Cerebellar nuclear complex (tissue), 1 donor: ENCODE measurements at regions not wholly inside any gene's neighbourhood (a gene's known extent, or its start where the extent isn't known, plus 50 kb on each side); places are given as distances from the start of the nearest gene placed in this dataset.

Experiments
- DNase-seq, 2 experiments: peaks; one replicate each; lab custom pipeline; 2025; lab: John Stamatoyannopoulos, UW

- DNase-seq = no peak
Observed at GRCh38 chr2:7971841-7972240, 710.0 kb upstream of the ID2 start.

GRCh38 chr2:7972670-7973069 is 709.2 kb upstream of the ID2 start:
- DNase-seq = no peak

- no peak for DNase-seq
Observed at GRCh38 chr2:7973801-7974480, 707.9 kb upstream of the ID2 start.

- DNase-seq = no peak
Observed at GRCh38 chr2:7974936-7975335, 706.9 kb upstream of the ID2 start.

DNA sequence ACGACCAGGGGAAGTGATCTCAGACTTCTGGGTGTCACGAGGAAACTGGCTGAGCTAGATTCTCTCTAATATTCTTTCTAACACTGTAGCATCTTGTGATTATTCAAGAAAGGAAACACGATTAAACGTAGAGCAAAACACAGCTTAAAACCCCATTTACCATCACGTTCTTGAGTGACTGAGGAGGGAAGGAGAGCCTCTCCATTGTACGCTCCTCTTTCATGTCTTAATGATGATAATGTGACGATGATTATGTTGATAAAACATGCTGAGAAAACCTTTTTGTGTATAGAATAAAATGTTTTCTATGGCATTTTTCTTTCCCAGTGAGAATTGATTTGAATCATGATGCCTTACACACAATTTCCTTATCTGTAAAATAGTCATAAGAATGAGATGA is 705.6 kb upstream of the ID2 start:
- no peak for DNase-seq

GRCh38 chr2:7977981-7978380 is 703.9 kb upstream of the ID2 start:
- DNase-seq = no peak

GRCh38 chr2:7982054-7982453 is 699.8 kb upstream of the ID2 start:
- no peak for DNase-seq

DNA sequence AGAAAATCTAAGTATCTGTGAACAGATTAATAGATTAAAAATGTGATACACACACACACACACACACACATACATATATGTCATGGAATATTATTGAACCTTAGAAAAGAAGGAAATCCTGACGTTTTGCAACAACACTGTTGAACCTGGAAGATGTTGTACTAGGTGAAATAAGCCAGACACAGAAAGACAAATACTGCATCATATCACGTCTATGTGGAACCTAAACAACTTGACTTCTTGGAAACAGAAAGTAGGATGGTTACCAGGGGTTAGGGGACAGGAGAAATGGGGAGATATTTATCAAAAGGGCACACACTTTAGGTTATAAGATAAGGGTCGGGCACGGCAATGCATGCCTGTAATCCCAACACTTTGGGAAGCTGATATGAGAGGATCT is 698.4 kb upstream of the ID2 start:
- DNase-seq = no peak

- no peak for DNase-seq
Observed at GRCh38 chr2:7983912-7984311, 697.9 kb upstream of the ID2 start.

DNA sequence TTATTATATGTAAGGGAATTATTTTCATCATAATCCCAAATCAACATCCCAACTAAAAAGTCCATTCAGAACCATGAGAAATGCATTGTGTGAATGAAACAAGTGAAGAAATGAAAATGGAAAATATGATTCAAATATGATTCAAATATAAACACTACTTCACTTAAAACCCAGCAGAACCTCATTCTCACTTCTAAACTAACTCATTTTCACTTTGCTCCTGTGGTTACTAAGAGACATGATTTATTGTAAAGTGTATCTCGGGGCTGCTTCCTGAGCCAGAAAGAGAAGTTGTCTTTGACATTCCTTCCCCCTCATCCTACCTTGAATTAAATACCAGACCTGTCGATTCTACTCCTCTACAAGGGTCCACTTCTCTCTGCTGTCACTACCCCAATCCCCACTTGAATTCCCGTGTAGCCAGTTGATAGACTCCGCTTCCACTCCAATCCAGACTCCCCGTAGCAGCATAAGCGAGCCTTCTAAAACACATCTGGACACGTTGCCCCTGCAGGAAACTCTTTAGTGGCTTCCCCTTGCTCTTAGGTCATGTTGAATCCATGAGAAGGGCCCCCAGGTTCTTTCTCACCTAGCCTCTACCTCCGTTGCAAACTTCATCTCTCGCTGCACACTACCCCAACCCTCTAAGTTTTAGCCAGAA is 697.0 kb upstream of the ID2 start:
- no peak for DNase-seq

- no peak for DNase-seq
Observed at GRCh38 chr2:7986431-7986830, 695.4 kb upstream of the ID2 start.

DNA sequence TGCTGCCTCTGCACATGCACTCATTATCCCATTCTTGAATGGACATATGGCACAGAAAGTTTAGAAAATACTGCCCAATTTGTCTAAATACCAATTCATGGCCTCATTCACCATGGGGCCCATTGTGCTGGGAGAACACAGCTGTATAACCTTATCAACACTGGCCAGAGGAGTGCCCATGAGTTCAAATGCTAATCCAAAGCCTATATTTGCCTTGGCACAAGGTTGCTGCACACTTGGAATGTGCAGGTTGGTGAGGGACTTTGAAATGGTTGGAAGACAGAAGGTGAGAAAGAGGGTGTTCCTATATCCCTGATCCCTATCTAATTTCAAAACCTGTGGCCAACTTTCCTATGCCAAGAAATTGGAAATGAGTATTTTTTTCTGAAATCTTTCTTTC is 693.9 kb upstream of the ID2 start:
- DNase-seq = no peak

GRCh38 chr2:7988440-7988839 is 693.4 kb upstream of the ID2 start:
- no peak for DNase-seq

- DNase-seq = no peak
Observed at GRCh38 chr2:7989823-7990222, 692.0 kb upstream of the ID2 start.

GRCh38 chr2:7992612-7993602 is 688.9 kb upstream of the ID2 start:
- DNase-seq = no peak

GRCh38 chr2:7994397-7994951 is 687.4 kb upstream of the ID2 start:
- no peak for DNase-seq

DNA sequence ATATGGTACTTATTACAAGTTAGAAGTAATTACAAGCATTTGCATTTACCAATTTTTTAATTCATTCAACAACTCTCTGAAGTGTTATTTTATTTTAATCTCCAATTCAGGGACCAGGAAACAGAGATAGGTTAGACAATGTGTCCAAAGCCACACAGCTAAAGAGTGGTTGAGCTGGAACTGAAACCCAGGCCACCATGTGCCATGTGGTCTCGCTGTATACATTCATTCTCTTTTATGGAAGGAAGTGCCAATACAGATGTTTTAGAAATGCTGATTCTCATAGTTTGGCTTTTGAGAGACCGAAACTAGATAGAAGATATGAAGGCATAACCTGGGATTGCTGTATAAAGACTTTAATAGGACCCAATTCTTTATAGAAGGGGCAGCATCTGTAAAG is 684.6 kb upstream of the ID2 start:
- no peak for DNase-seq

GRCh38 chr2:7999683-8000476 is 682.0 kb upstream of the ID2 start:
- no peak for DNase-seq

GRCh38 chr2:8000870-8001269 is 681.0 kb upstream of the ID2 start:
- DNase-seq = no peak

- no peak for DNase-seq
Observed at GRCh38 chr2:8002765-8003393, 679.0 kb upstream of the ID2 start.

DNA sequence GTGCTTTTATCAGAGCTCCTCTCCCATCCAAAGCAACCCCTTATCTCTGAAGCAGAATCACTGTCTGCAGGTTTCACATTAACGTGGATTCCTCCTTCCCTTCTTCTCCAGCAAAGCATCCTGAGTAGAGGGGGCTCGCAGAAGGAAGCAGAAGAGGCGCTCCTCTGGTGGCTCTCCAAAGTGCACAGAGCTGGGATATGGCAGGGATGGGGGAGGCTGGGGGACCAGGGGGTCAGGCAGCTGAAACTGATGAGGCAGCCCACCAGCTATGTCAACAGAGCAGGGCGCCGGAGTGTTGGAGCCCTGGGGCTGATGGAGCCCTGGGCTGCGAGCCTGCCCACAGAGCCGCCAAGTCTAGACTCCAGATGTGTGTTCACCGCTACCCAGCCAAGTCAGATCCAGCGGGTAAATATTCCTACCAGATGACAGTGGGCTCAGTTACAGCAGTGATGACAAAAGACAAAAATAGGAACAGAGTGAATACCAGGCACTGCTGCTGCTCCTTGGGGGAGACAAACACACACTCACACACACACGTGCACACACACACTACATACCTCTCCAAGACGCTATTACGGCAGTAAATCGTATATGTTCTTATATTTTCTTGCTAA is 678.3 kb upstream of the ID2 start:
- no peak for DNase-seq
